Testis (tissue), 2 donors: ENCODE measurements at regions not wholly inside any gene's neighbourhood (a gene's known extent, or its start where the extent isn't known, plus 50 kb on each side); places are given as distances from the start of the nearest gene placed in this dataset.

Experiments used
- DNase-seq: peaks from one replicate; pipeline ENCODE4 v3.0.0-alpha.2; 2019
- H3K27ac ChIP-seq, 2 donors: fragments of 200-600 bp; sonication (generic); one replicate each; pipeline ENCODE4 v1.5.1; 2019
- H3K27me3 ChIP-seq: fragments of 200-600 bp; sonication (generic); one replicate; pipeline ENCODE4 v1.5.1; 2019
- H3K36me3 ChIP-seq: fragments of 200-600 bp; sonication (generic); one replicate; pipeline ENCODE4 v1.5.1; 2017; ENCODE audit warnings: low read depth; ENCODE audit errors: missing control alignments
- H3K4me1 ChIP-seq: fragments of 200-600 bp; sonication (generic); one replicate; pipeline ENCODE4 v1.5.1; 2019
- H3K4me3 ChIP-seq, 2 donors: fragments of 200-600 bp; sonication (generic); one replicate each; pipeline ENCODE4 v1.5.1; 2017 to 2019
- H3K9me3 ChIP-seq: fragments of 200-600 bp; sonication (generic); one replicate; pipeline ENCODE4 v1.5.1; 2017
- POLR2A ChIP-seq: fragments of 450-650 bp; IDR thresholded peaks from one replicate; pipeline ENCODE4 v1.6.1; 2017; ENCODE audit warnings: antibody characterized with exemption, mild to moderate bottlenecking, moderate library complexity
- WGBS, 2 donors: methylation state at CpG; one replicate each; pipeline ENCODE4 v1.1.5; 2018; 5-methylcytosine and 5-hydroxymethylcytosine counted together
- intact Hi-C: fragments of 100-400 bp; cut with DNase I; formaldehyde crosslinking; loops from one replicate; pipeline ENCODE4 v1.15.1; 2023; ENCODE audit warnings: low total_unique reads
- TF ChIP-seq, protein P1 (sequence below), 3 experiments: fragments of 450-650 bp in 2 of 3; fragments of 200-600 bp in 1 of 3; sonication (generic) in 1 of 3; IDR thresholded peaks; one replicate each; pipeline ENCODE4 v1.5.1; 2016 to 2019; ENCODE audit warnings: antibody characterized with exemption in 3 of 3, mild to moderate bottlenecking in 2 of 3, moderate library complexity in 1 of 3

DNA sequence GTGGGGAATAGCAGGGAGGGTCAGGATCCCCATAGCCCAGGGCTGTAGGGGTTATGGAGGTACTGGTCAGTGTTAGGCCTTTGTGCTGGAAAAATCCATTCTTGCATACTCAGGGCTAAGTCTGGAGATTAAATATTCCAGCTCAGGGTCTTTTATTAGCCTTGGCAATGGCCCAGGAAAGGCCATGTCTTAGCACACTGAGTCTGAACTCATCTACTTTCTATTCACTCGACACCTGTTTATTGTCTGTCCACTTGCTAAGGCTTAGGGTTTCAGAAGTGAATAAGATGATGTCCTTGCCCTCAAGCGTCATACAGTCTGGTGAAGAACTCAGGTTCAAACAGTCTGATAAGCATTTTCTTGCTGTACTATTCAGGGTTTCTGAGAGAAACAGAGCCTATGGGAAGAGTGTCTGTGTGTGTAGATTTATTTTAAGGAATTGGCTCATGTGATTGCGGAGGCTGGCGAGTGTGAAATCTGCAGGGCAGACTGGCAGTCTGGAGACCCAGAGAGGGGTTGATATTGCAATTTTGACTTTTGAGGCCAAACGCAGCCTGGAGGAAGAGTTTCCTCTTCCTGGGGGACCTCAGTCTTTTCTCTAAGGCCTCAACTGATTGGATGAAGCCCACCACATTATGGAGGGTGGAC is 135.8 kb downstream of the RAMP3 start:
- 83 to 87% methylated on average over 5 of the region's 5 CpGs for WGBS, 2 donors
- no peaks in the 10 kb centered on the region for H3K36me3 ChIP-seq
- no peak overlapping the region for H3K4me3 ChIP-seq
- TF ChIP-seq POLR2A = no peak
- TF ChIP-seq, protein P1, sequence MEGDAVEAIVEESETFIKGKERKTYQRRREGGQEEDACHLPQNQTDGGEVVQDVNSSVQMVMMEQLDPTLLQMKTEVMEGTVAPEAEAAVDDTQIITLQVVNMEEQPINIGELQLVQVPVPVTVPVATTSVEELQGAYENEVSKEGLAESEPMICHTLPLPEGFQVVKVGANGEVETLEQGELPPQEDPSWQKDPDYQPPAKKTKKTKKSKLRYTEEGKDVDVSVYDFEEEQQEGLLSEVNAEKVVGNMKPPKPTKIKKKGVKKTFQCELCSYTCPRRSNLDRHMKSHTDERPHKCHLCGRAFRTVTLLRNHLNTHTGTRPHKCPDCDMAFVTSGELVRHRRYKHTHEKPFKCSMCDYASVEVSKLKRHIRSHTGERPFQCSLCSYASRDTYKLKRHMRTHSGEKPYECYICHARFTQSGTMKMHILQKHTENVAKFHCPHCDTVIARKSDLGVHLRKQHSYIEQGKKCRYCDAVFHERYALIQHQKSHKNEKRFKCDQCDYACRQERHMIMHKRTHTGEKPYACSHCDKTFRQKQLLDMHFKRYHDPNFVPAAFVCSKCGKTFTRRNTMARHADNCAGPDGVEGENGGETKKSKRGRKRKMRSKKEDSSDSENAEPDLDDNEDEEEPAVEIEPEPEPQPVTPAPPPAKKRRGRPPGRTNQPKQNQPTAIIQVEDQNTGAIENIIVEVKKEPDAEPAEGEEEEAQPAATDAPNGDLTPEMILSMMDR (IDR thresholded peaks at IDR 0.05) = no peak
- H3K27me3 ChIP-seq = no peaks in the 10 kb centered on the region
- H3K4me1 ChIP-seq = no peaks in the 10 kb centered on the region
- H3K27ac ChIP-seq = no peak overlapping the region
- intact Hi-C loops = no loop called here
- DNase-seq = no peak
- no peaks in the 10 kb centered on the region for H3K9me3 ChIP-seq

DNA sequence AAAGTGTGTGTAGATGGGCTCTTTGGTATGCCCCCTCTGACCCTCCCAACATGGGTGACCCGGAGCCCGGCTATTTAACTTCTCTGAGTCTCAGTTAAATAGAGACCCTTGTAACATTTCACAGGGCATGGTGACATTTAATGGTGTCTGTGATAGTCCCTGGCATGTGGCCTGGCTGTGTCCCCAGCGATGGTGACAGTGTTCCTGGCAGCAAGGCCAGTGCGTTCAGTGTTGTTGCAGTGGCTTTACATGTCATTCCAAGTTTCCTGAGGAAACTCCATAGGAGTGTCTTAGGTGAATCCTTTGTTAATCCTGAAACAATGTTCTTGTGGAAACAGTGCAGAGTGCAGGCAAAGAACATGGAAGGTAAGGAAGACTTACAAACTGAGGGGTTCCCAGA is 137.0 kb downstream of the RAMP3 start:
- intact Hi-C loops = no loop called here
- H3K9me3 ChIP-seq = no peaks in the 10 kb centered on the region
- H3K27ac ChIP-seq = no peak overlapping the region
- no peaks in the 10 kb centered on the region for H3K36me3 ChIP-seq
- TF ChIP-seq, protein P1 (IDR thresholded peaks at IDR 0.05) = no peak
- H3K27me3 ChIP-seq = no peaks in the 10 kb centered on the region
- WGBS, 2 donors = 86 to 93% methylated on average over 3 to 4 of the region's 4 CpGs
- DNase-seq = no peak
- no peaks in the 10 kb centered on the region for H3K4me1 ChIP-seq
- no peak overlapping the region for H3K4me3 ChIP-seq

DNA sequence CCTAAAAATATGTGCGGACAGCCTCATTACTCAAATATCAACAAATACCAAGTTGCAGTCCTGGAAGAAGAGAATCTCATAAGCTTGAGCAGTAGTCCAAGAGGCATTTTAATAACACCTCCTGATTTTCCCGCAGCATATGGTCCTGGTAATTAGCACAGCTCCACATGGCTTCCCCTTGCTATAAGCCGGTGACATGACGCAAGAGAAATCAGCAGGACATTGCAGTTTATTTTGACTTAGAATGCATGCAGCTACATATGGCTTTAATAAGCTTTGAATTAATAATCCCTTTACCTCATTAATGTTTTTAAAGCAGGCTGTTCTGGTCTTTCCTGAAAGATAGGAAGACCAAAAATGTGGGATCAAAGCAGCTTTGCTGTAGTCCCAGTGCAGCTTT is 137.6 kb downstream of the RAMP3 start:
- DNase-seq = no peak
- intact Hi-C loops = no loop called here
- WGBS, 2 donors = 88% methylated on average over 4 of the region's 4 CpGs

DNA sequence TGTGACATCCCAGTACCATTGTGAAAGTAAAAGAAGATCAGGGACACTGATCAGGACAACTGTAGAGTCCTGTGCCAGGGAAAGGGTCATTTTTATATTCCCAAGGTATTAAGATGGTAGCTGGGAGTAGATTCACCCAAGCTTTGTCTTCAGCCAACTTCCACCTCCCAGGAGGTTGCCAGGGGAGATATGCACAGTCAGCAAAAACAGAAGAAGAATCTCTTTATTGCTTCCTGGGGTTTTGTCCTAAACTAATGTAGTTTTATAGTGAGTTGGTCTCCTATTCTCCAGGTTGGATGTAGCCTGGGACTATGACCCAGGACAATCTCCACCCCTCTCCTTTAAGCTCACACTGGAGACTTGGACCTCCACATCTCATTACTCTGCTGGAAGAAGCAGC is 139.2 kb downstream of the RAMP3 start:
- Histone ChIP-seq H3K27me3 (no peaks in the 10 kb centered on the region), H3K27ac (no peak overlapping the region), H3K36me3 (no peaks in the 10 kb centered on the region), H3K9me3 (no peaks in the 10 kb centered on the region), H3K4me1 (no peaks in the 10 kb centered on the region), H3K4me3 (no peak overlapping the region)
- DNase-seq = no peak
- intact Hi-C loops = no loop called here
- TF ChIP-seq POLR2A = no peak
- TF ChIP-seq, protein P1 (IDR thresholded peaks at IDR 0.05) = no peak

More for the DNA sequence above, 137.6 kb downstream of the RAMP3 start:
- TF ChIP-seq, protein P1 (IDR thresholded peaks at IDR 0.05) = no peak
- Histone ChIP-seq H3K27ac (no peak overlapping the region), H3K4me1 (no peaks in the 10 kb centered on the region), H3K36me3 (no peaks in the 10 kb centered on the region), H3K4me3 (no peak overlapping the region), H3K9me3 (no peaks in the 10 kb centered on the region), H3K27me3 (no peaks in the 10 kb centered on the region)

DNA sequence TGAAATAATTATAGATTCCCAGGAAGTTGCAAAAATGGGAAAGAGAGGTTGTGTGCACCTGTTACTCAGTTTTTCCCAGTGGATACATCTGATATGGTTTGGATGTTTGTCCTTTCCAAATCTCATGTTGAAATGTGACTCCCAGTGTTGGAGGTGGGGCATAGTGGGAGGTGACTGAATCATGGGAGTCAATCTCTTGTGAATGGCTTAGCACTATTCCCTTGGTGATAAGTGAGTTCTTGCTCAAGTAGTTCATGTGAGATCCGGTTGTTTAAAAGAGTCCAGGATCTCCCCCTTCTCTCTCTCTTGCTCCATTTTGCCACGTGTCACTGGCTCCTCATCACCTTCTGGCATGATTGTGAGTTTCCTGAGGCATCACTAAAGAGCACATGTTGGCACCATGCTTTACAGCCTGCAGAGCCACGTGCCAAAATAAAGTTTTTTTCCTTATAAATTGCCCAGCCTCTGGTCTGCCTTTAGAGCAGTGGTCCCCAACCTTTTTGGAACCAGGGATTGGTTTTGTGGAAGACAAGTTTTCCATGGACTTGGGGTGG is 149.2 kb downstream of the RAMP3 start:
- H3K9me3 ChIP-seq = no peaks in the 10 kb centered on the region
- no peak overlapping the region for H3K27ac ChIP-seq
- no peak overlapping the region for H3K4me3 ChIP-seq
- intact Hi-C loops = no loop called here
- DNase-seq = no peak
- no peaks in the 10 kb centered on the region for H3K27me3 ChIP-seq
- no peaks in the 10 kb centered on the region for H3K36me3 ChIP-seq
- WGBS, 2 donors = 52 to 70% methylated on average over 3 of the region's 3 CpGs
- TF ChIP-seq POLR2A = no peak
- TF ChIP-seq, protein P1 (IDR thresholded peaks at IDR 0.05) = no peak
- no peaks in the 10 kb centered on the region for H3K4me1 ChIP-seq
